OCI-LY7 (cell line): ENCODE measurements at regions not wholly inside any gene's neighbourhood (a gene's known extent, or its start where the extent isn't known, plus 50 kb on each side); places are given as distances from the start of the nearest gene placed in this dataset.

Experiments
- BruUV-seq: library from RNA; stranded (reverse); fragments of 400-500 nt; replicated peaks from 2 replicates; lab custom pipeline; 2021; lab: Mats Ljungman, UMichigan
- CTCF ChIA-PET: fragments of 300-600 bp; sonication (Branson Sonifier 250); formaldehyde crosslinking; loops from one replicate; lab custom pipeline; 2022; ENCODE audit warnings: antibody characterized with exemption; ENCODE audit not compliant: unreplicated experiment; lab: Charles Lee
- POLR2A ChIA-PET: fragments of 300-600 bp; sonication (Branson Sonifier 250); formaldehyde crosslinking; loops from one replicate; lab custom pipeline; 2022; ENCODE audit warnings: antibody characterized with exemption; lab: Charles Lee
- DNase-seq: peaks from one replicate; pipeline ENCODE4 v3.0.0-alpha.2; 2015; ENCODE audit warnings: low spot score
- H2AFZ ChIP-seq: fragments of 200-600 bp; sonication (generic), shearing (Covaris generic); 2 replicates; pipeline ENCODE4 v1.6.1; 2014; ENCODE audit warnings: mild to moderate bottlenecking, antibody characterized with exemption, low read length, moderate library complexity
- H3K27ac ChIP-seq: fragments of 200-600 bp; sonication (generic); 2 replicates; pipeline ENCODE4 v1.5.1; 2014; ENCODE audit warnings: mixed run types, low read depth, mild to moderate bottlenecking, moderate library complexity, low read length, inconsistent platforms; ENCODE audit not compliant: poor library complexity, severe bottlenecking
- H3K36me3 ChIP-seq: fragments of 200-600 bp; sonication (generic); 2 replicates; pipeline ENCODE4 v1.6.1; 2014; ENCODE audit warnings: mild to moderate bottlenecking, antibody characterized with exemption, low read length, moderate library complexity, mixed read lengths; ENCODE audit not compliant: insufficient read depth
- H3K4me1 ChIP-seq: fragments of 200-600 bp; sonication (generic); 2 replicates; pipeline ENCODE4 v1.5.1; 2014; ENCODE audit warnings: mild to moderate bottlenecking, low read length; ENCODE audit not compliant: insufficient read depth, poor library complexity, severe bottlenecking
- H3K4me2 ChIP-seq: fragments of 200-600 bp; sonication (generic); 2 replicates; pipeline ENCODE4 v1.6.1; 2014; ENCODE audit warnings: mild to moderate bottlenecking, low read length
- H3K4me3 ChIP-seq: fragments of 200-600 bp; sonication (generic); 2 replicates; pipeline ENCODE4 v1.5.1; 2014; ENCODE audit warnings: mild to moderate bottlenecking, low read depth, low read length; ENCODE audit not compliant: poor library complexity, severe bottlenecking
- H3K79me2 ChIP-seq: fragments of 200-600 bp; sonication (generic); 2 replicates; pipeline ENCODE4 v1.6.1; 2016; ENCODE audit warnings: low read depth, mild to moderate bottlenecking, low read length, moderate library complexity, mixed read lengths; ENCODE audit not compliant: insufficient read depth
- H3K9me2 ChIP-seq: fragments of 200-600 bp; sonication (generic); 2 replicates; pipeline ENCODE4 v1.6.1; 2016; ENCODE audit warnings: mild to moderate bottlenecking, low read length, mixed read lengths; ENCODE audit not compliant: insufficient read depth
- H3K9me3 ChIP-seq: fragments of 200-600 bp; sonication (generic); 2 replicates; pipeline ENCODE4 v1.6.1; 2014; ENCODE audit warnings: mild to moderate bottlenecking, mixed run types, low read length, mixed read lengths
- H4K20me1 ChIP-seq: fragments of 200-600 bp; sonication (generic); 2 replicates; pipeline ENCODE4 v1.6.1; 2014; ENCODE audit warnings: mild to moderate bottlenecking, antibody characterized with exemption, low read length, moderate library complexity, mixed read lengths; ENCODE audit not compliant: insufficient read depth
- CTCF ChIP-seq: fragments of 200-600 bp; sonication (generic); conservative IDR thresholded peaks from 2 replicates; pipeline ENCODE4 v1.5.1; 2014; ENCODE audit warnings: mild to moderate bottlenecking, antibody characterized with exemption, low read length, moderate library complexity, mixed read lengths
- EZH2phosphoT487 ChIP-seq: fragments of 200-600 bp; sonication (generic); IDR thresholded peaks from 2 replicates; pipeline ENCODE4 v1.6.1; 2018; ENCODE audit warnings: low read depth, borderline replicate concordance, mild to moderate bottlenecking, mixed run types, antibody characterized with exemption, low read length, moderate library complexity, mixed read lengths
- intact Hi-C: fragments of 100-400 bp; cut with micrococcal nuclease; formaldehyde crosslinking; loops from one replicate; pipeline ENCODE4 v1.10.0; 2022; ENCODE audit not compliant: unreplicated experiment

GRCh38 chr5:14090755-14091154 lies 52.4 kb upstream of the TRIO start:
- ChIA-PET POLR2A (no interaction called here), CTCF (no interaction called here)
- Histone ChIP-seq H3K4me1 (no peaks in the 10 kb centered on the region), H3K27ac (no peak overlapping the region), H3K9me2 (no peaks in the 10 kb centered on the region), H3K79me2 (no peaks in the 10 kb centered on the region), H3K4me3 (no peak overlapping the region), H2AFZ (no peak overlapping the region), H3K9me3 (no peaks in the 10 kb centered on the region), H3K36me3 (no peaks in the 10 kb centered on the region), H3K4me2 (no peak overlapping the region), H4K20me1 (no peaks in the 10 kb centered on the region)
- BruUV-seq, result no TSS peak
- TF ChIP-seq EZH2phosphoT487, result no peak
- TF ChIP-seq CTCF, result no peak
- no peak for DNase-seq
- intact Hi-C loops, result no loop called here

- POLR2A ChIA-PET, result no interaction called here
- CTCF ChIA-PET, result no interaction called here
- no TSS peak for BruUV-seq
- Histone ChIP-seq H4K20me1 (no peaks in the 10 kb centered on the region), H2AFZ (no peak overlapping the region), H3K9me3 (no peaks in the 10 kb centered on the region), H3K4me3 (no peak overlapping the region), H3K4me2 (no peak overlapping the region), H3K79me2 (no peaks in the 10 kb centered on the region), H3K27ac (no peak overlapping the region), H3K36me3 (no peaks in the 10 kb centered on the region), H3K4me1 (no peaks in the 10 kb centered on the region), H3K9me2 (no peaks in the 10 kb centered on the region)
- no peak for TF ChIP-seq CTCF
- no peak for TF ChIP-seq EZH2phosphoT487
- no peak for DNase-seq
- intact Hi-C loops, result no loop called here
Observed at GRCh38 chr5:14090290-14090689, 52.9 kb upstream of the TRIO start.

GRCh38 chr5:14089198-14089597 lies 53.9 kb upstream of the TRIO start:
- no peaks in the 10 kb centered on the region for H3K79me2 ChIP-seq
- H3K4me2 ChIP-seq, result no peak overlapping the region
- intact Hi-C loops, result loop anchor here (10.0 kb wide), 1 partner anchor 104 kb away; no protein-coding TSS in a partner anchor
- no peaks in the 10 kb centered on the region for H3K9me2 ChIP-seq
- H4K20me1 ChIP-seq, result no peaks in the 10 kb centered on the region
- no peak overlapping the region for H3K4me3 ChIP-seq
- no peak for DNase-seq
- no peak for TF ChIP-seq CTCF
- TF ChIP-seq EZH2phosphoT487, result no peak
- BruUV-seq, result no TSS peak
- no peaks in the 10 kb centered on the region for H3K4me1 ChIP-seq
- H2AFZ ChIP-seq, result no peak overlapping the region
- no peaks in the 10 kb centered on the region for H3K9me3 ChIP-seq
- H3K27ac ChIP-seq, result no peak overlapping the region
- ChIA-PET POLR2A (no interaction called here), CTCF (no interaction called here)
- H3K36me3 ChIP-seq, result no peaks in the 10 kb centered on the region
